Hepatocyte (in vitro differentiated cells): ENCODE measurements at regions not wholly inside any gene's neighbourhood (a gene's known extent, or its start where the extent isn't known, plus 50 kb on each side); places are given as distances from the start of the nearest gene placed in this dataset.

Source experiments
- CTCF ChIP-seq: fragments of 200-600 bp; sonication (generic); IDR thresholded peaks from 2 replicates; pipeline ENCODE4 v1.5.1; 2016; ENCODE audit warnings: antibody characterized with exemption, mild to moderate bottlenecking; ENCODE audit not compliant: poor library complexity
- EZH2 ChIP-seq: fragments of 200-600 bp; sonication (generic); IDR thresholded peaks from 2 replicates; pipeline ENCODE4 v1.6.1; 2016; ENCODE audit warnings: antibody characterized with exemption, mild to moderate bottlenecking, borderline replicate concordance
- EZH2phosphoT487 ChIP-seq: fragments of 200-600 bp; sonication (generic); IDR thresholded peaks from one replicate; pipeline ENCODE4 v1.6.1; 2018; ENCODE audit warnings: antibody characterized with exemption, mild to moderate bottlenecking, low read depth, moderate library complexity; ENCODE audit not compliant: unreplicated experiment, severe bottlenecking

- no peak for TF ChIP-seq EZH2
- no peak for TF ChIP-seq CTCF
- TF ChIP-seq EZH2phosphoT487: no peak
Measured at GRCh38 chr12:75786070-75786469, 245.5 kb downstream of the PHLDA1 start.
